Activated CD8-positive, alpha-beta memory T cell treated with anti-CD3 and anti-CD28 coated beads for 36 hours (primary cell): ENCODE measurements at regions not wholly inside any gene's neighbourhood (a gene's known extent, or its start where the extent isn't known, plus 50 kb on each side); places are given as distances from the start of the nearest gene placed in this dataset.

Experiments
- CTCF ChIA-PET: fragments of 350-600 bp; sonication (Branson Sonifier 250); formaldehyde crosslinking; loops from one replicate; lab custom pipeline; 2021; ENCODE audit warnings: antibody characterized with exemption; lab: Charles Lee
- POLR2A ChIA-PET: fragments of 350-600 bp; sonication (Branson Sonifier 250); formaldehyde crosslinking; loops from one replicate; lab custom pipeline; 2021; ENCODE audit warnings: antibody characterized with exemption; lab: Charles Lee

DNA sequence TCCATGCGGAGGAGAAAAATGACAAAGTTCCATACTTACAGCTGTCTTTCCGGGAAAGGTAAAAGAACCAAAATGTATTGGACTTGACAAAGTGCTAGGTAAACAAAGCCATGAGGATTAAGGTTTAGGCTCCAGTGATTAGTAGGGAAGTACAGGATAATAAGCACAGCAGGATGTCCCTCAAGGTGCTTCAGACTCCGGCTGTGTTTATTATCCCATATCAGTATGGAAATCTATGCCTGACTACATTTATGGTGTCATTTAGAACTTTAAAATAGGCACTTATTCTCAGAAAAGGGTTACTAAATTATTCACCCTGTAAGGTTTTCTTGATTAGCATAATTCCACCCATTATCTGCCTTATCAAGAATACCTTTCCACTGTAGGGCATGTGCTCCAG is 136.3 kb upstream of the CCDC68 start:
- ChIA-PET POLR2A (no interaction called here), CTCF (no interaction called here)

DNA sequence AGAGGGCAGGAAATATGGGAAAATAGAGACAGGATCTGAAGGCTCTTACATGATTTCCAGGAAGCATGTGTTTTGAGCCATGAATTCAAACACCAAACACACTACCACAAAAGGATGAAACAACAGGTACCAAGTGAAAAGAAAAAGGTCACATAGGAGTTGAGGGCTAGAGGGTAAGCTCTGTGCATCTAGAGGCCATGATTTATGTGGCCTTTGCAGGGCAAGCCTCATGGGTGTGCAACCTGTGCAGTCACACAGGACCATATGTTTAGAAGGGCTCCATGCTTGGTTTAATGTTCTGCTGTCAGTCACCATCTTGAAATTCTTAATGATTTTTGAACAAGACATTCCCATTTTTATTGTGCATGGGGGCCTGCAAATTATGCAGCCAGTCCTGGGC is 134.5 kb upstream of the CCDC68 start:
- CTCF ChIA-PET = no interaction called here
- POLR2A ChIA-PET = no interaction called here

DNA sequence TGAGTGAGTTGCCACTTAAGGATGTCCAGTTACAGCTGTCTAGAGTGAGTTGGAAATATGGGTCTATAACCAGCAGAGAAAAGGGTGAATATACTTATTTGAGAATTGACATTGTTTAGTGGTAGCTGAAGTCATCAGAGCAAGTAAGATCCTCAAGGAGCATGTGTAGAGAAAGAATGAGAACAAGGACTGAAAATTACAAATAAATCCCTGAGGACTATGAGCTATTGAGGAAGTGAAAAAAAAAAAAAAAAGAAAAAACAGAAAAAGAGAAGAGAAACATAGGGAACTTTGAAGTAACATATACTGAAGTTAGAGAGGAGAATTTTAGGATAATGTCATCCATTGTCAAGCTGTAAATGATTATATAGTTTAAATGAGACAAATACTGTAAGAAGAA is 134.0 kb upstream of the CCDC68 start:
- ChIA-PET POLR2A (no interaction called here), CTCF (interaction anchor here (0.6 kb wide), 1 partner anchor 1480 kb away, joined by 3 read pairs; no protein-coding TSS in a partner anchor)

DNA sequence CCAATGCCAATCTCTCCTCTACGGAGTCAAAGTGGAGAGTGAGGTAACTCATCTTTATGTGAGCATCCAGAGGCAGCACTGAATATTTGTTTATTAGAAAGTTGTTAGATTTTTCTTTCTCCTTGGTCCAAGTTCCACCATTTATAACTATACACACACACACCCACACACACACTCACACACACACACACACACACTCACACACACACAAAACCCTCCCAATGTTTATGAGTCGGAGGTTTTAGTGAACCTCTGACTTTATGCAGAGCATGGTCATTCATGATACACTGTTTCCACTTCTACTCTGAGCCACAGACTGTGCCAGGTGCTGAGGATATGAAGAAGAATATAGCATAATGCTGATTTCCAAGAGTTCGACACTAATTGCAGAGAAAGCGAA is 132.9 kb upstream of the CCDC68 start:
- ChIA-PET CTCF (no interaction called here), POLR2A (no interaction called here)

DNA sequence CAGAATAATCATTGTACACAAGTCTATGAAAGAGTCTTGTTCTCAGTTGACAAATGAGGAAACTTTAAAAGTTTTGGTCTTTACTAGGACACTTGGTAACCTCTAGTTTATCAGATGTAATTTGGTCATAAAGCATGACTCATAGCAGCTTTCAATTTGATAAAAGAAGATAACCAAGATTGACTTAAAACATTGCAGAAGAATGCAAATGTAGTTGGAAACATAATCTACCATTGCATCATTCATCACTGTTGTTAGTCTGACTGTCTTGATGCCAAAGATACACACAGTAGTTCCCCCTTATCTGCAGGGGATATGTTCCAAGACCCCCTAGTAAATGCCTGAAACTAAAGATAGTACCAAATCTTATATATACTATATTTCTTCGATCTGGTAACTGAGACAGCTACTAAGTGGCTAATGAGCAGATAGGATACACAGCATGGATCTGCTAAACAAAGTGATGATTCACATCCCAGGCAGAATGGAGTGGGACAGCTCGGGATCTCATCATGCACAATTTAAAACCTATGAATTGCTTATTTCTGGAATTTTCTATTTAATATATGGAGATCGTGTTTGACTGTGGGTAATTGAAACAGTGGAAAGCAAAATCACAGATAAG is 131.4 kb upstream of the CCDC68 start:
- ChIA-PET CTCF (no interaction called here), POLR2A (no interaction called here)

DNA sequence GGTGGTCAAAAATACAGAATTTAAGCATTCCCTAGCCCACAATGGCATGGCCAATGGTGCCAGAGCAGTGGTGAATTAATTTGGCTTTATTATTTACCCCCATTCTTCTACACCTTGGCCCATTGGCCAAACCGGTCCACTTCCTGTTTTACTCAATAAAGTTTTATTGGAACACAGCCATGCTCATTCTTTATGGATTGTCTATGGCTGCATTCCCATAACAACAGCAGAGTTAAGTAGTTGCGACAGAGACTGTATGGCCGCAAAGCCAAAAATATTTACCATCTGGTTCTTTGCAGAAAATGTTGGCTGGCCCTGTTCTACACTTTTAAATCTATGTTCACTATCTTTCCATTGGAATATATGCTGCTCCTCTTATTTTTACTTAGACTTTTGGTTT is 130.3 kb upstream of the CCDC68 start:
- CTCF ChIA-PET = no interaction called here
- POLR2A ChIA-PET = no interaction called here

DNA sequence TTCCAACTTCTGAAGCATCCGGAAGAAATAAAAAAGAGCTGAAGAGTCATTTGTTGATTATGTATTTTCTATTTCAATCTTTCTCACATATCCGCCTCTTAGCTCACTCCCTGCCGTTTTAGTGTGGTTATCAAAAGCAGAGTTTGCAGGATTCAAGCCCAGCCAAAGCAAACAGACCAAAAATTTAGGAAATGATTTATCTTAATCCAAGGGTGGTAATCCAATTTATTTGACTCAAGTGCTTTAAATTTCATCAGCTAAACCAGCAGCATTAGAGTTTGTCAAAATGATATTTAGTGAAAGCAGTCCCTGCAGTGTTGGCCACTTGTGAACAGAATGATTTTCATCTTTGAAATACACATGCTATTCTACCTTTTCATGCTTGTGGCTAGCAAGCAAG is 129.3 kb upstream of the CCDC68 start:
- CTCF ChIA-PET = no interaction called here
- POLR2A ChIA-PET = no interaction called here

DNA sequence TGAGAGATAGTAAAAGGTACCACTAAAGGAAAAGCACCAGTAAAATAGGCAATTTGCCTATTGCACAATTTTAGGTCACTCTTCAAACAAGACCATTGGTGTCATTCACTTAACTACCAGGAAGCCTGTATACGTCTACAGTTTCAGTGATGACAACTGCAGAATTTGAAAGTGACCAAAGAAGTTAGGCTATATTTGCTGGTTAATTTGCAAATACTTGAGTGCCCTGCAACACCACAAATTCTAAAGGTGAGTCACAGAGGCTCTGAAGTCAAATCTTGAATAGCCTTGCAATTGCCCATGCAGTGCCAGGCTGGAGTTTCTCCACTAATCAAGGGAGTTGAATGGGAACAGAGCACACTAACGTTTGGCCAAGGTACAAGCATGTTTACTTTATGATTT is 128.7 kb upstream of the CCDC68 start:
- ChIA-PET POLR2A (no interaction called here), CTCF (no interaction called here)

DNA sequence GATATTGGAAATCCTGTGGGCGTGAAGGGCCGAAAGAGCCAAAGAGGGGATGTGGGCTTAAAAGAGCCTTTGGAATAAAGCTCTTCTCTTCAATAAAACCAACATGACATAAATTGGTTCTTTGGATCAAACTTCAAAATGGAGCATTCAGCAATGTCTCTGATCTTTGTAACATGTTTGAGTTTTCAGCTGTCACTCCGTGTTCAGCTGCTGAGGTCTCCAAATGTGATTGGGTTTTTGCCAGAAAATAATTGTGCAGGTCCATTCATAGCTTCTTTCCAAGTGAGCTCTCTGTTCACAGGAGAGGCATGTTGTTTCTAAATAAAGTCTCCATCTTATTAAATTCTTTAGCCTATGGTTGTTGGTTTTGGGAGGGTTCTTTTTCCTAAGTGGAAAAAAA is 127.6 kb upstream of the CCDC68 start:
- CTCF ChIA-PET = no interaction called here
- POLR2A ChIA-PET = interaction anchor here (0.7 kb wide), 1 partner anchor 1409 kb away, joined by 3 read pairs; no protein-coding TSS in a partner anchor

DNA sequence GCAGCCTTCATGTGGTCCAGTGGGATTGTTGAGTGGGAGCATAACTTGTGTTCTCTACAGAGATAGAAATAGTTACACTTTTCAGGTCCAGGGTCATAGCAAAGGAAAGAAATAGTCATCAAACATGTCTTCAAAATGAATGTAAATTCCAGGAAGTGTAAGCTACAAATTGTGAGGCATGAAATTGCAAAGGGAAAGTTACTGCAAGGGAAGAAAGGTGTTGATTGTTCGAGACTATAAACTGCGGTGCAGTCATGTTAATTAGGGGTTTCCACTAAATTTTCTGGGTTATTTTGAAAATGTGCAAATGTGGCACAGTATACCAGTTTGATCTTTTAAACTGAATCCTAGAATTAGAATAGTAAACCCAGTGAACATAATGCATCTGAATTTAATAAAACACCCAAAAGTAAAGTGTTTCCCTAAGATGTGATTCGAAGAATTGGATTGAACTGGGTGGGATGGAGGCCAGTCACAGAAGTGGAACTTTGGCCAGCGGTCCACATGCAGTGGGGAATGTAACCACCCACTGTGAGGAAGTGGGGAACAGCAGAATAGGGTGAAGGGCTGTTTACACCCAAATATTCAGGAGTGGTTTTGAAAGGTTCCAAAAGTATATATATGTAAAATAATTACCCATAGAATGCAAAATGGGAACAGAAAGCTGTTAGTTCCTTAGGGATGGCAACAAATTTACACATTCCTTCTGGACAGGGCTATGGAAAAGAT is 126.5 kb upstream of the CCDC68 start:
- ChIA-PET CTCF (no interaction called here), POLR2A (no interaction called here)

DNA sequence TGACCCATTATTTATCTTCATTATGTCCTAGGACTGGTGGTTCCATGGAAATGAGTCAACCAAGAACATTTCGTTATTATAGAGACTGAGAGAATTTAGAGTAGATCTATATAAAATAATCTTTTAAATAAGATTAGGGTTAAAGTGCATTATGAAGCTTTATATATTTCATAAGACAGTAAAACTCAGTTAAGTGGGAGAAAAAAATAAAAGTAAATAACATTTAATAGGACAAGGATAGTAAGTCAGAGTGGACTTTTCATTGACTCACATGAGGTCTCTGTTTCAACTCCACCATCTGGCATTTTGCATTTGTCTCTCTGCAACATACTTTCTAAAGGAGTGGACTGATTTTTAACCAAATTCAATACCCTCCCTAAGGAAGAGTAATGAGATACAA is 125.3 kb upstream of the CCDC68 start:
- ChIA-PET CTCF (no interaction called here), POLR2A (no interaction called here)

DNA sequence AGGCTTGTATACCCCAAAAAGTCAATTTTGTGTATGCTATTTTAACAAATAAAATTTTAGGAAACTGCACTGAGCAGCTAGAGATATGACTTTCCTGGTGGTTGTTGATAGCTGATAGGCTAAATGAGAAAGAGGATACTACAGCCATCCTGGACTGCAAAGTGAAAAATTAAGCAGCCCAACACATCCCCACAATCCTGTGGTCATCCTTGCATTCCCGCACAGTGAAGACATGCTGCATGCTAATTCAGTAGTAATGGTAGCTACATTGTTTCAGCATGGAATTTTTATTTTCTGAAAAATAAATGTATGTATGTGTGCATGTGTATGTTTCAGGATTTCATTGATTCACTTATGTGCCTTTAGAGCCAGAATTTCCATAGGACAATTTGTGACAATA is 124.2 kb upstream of the CCDC68 start:
- ChIA-PET POLR2A (no interaction called here), CTCF (no interaction called here)

DNA sequence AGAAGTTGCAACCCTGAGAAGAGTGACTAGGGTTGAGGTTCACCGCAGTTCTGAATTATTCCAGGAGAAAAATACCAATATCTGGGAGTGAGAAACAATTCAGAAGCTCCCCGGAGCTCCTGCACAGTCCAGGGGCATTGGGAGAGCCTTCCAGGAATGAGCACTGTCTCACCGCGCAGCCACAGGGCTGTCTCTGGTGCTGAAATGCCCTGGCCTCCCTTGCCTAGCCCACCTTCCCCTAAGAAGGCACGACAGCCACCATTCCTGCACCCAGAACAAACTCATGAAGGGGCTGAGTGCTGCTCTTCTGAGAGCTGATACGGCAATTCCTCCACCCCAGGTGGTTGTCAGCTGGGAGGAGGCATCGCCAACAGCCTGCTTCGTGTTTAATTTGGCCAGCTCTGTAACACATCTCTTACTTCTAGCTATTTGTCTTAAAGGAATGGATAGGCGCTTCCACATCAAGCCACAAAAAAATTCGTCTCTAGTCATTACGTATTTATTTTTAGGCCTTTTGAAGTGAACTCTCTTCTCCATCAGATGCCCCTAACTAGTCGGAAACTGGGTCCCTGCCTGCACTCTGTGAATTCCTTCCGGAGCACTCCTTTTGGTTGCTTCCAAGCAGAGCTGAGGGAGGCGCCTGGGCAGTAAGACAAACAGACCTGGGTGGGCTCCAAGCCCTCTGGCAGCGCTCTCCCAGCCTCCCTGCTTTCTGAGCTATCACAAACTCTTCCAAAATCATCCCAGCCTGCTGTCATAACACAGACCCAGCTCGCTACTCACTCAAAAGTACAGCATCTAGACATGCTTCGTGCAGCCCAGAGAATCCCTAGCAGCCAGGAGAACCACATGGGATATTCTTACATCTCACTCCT is 120.5 kb upstream of the CCDC68 start:
- ChIA-PET POLR2A (no interaction called here), CTCF (no interaction called here)

DNA sequence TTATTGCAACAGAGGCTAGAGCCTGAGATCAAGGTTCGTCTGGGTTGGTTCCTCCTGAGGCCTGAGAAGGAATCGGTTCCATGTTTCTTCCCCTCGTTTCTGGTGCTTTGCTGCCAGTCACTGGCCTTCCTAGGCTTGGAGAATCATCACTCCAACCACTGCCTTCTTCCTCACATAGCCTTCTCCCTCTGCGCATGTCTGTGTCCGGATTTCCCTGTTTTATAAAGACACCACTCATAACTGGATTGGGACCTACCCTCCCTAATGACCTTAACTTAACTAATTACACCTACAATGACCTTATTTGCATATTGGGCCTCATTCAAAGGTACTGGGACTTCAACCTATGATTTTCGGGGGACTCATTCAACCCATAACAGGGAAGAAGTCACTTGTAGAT is 119.8 kb upstream of the CCDC68 start:
- POLR2A ChIA-PET = no interaction called here
- CTCF ChIA-PET = no interaction called here

DNA sequence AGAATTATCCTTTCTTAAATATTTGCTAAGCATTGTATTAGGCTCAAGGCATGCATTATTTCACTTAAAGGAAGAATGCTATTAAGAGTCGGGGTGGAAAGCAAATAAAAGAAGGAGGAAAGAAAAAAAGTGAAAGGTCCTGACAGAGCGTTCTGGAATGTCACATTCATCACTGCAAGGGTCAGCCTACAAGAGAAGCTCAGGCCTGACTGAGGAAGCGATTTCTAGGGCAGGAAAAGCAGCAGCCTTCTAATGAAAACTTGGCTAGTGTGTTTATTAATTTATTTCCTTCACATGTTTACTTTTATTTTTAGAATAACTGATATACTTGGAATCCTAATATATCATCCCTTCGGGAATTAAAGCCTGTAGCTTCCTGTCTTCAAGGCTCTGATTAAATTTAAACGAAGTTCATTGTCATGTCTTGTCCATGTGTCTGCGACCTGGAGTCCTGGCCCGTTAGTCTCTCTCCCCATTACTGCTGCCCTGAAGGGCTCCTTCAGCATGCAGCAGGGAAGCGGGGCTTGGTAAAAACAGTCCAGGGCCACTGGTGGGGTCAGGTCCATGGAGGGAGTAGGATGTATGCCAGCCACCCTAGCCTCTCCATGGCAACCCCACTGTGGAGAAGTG is 119.2 kb upstream of the CCDC68 start:
- CTCF ChIA-PET = no interaction called here
- POLR2A ChIA-PET = no interaction called here

DNA sequence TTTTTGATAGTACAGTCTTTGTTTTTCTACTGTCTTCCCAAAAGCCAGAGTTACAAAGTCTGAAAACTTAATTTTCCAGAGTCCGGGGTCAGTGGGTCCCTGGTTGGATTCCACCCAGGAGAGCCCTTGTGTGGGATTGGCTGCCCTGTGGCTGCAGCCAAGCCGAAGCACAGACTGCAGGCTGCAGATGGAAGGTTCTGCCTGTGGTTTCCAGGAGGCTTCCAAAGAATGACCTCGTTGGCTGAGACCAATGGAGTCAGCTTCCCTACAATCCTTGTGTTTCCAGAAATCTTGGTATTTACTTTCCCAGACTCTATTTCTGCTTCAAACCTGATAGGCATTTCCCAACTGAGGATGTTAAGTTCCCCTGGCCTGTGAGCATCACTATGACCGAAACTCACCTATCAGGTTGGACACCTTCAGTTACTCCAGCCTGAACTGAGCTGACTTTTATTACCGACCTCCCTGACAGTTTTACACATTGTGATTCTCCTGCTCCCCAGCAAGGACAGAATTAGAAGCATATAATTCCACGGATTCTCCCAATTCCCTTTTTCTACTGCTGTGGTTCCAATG is 117.5 kb upstream of the CCDC68 start:
- POLR2A ChIA-PET = no interaction called here
- CTCF ChIA-PET = no interaction called here

DNA sequence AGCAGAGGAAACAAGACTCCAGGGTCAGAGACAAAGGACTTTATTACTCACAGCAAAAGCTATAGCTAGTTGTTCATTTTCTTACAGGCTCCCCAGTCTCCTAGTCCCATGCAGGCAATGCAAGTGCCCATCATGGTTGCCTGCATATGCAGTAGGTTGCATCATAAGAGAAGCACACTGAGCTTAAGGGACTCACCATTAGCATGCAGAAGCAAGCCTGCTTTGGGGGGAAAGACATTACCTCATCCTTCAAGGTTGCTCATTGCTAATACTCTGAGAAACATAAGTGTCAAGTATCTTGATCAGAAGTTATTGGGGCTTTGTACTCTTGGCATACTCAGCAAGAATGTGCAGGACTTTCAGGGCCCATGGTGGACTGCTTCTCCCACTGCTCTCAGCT is 114.6 kb upstream of the CCDC68 start:
- ChIA-PET CTCF (no interaction called here), POLR2A (no interaction called here)

DNA sequence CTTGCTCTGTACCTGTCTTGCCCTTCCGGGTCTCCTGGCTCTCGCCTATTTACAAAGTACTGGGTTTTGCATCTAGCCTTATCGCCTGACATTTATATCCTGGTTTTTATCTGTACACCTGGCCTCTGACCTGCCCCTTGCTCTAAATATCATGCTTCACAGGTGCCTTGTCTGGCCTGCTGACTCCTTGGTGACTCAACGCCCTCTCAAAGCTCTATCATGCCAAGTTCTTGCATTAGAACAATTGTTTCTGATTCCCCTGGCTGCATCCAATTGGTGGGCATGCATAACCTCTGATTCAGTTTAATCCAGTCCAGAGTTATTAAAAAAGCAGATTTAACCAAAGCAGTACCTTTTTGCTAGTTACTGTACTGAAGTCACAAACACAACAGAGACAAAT is 113.9 kb upstream of the CCDC68 start:
- ChIA-PET CTCF (no interaction called here), POLR2A (no interaction called here)

DNA sequence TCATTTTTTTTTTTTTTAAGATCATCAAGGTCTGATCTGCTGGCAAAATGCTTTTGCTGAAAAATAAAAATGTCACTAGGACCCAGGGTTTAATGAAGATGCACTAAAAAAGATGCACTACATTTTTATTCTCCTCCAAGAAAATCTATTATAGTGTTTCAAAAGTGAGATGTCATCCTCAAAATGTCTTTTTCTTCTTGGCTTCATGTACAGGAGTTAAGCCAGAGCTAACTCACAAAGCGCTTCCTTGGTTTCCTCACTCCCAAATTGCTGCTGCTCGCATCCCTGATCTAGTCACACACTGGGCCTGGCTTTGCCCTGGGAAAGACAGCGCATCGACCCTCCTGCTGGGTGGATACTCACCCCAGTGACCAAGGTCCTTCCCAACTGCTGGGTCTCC is 113.4 kb upstream of the CCDC68 start:
- CTCF ChIA-PET = no interaction called here
- POLR2A ChIA-PET = no interaction called here

DNA sequence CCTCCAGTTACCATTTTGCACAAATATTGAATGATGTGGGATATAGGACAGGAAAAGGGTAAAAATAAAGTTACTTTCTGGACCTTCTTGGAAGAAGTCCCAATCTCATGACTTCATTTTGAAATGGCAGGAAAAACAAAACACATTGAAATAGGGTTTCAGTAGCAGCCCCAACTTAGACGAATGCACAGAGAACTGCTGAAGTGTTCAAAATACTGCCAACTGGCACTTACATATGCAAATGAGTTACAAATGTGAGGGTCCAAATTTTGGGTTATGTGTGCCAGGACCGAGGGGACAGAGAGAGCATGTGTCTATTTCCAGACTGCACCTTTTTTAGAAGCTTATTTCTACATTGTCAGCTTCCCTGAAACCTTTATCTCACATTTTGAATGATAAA is 112.9 kb upstream of the CCDC68 start:
- CTCF ChIA-PET = no interaction called here
- POLR2A ChIA-PET = no interaction called here
